GM21515 (cell line): ENCODE measurements at regions not wholly inside any gene's neighbourhood (a gene's known extent, or its start where the extent isn't known, plus 50 kb on each side); places are given as distances from the start of the nearest gene placed in this dataset.

Experiments used
- ATAC-seq: cut with Tn5 transposase; IDR thresholded peaks from one replicate; pipeline ENCODE4 v1.9.1; 2021; ENCODE audit not compliant: unreplicated experiment

DNA sequence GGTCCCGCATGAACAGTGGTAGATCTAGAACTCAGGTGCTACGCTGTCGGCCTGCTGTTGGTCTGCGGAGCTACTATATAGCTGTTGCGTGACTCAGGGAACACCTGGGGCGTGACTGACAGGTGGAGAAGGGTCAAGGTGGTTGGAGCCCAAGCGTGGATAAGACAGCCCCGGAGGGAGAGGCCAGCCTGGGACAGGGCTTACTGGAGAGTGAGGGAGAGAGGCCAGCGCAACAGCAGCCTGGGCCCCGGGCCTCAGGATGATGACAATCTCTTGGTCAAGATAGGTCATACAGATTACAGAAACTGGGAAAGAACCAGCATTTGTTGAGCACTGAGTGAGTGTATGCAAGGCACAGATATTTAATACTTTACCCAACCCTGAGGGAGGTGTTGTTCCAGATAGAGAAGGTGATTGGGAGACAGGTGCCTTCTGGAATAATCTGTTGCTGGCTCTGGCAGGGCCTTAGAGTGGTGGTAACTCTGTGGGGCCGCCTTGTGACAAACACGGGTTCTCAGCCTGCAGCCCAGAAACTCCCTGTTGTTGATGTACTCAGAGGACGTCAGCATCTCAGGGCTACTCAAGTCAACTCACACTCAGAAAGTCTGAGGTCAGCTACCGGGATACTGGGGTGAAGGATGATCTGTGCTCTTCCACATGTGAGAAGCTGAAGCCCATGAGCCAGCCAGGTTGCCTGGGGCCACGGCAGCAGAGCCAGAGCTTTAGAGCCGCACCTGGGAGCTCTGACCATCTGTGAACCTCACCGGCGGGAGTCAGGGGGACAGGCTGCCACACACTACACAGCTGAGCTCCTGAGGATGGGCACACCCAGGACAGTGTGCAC lies 265.4 kb upstream of the HES1 start:
- ATAC-seq: no peak

DNA sequence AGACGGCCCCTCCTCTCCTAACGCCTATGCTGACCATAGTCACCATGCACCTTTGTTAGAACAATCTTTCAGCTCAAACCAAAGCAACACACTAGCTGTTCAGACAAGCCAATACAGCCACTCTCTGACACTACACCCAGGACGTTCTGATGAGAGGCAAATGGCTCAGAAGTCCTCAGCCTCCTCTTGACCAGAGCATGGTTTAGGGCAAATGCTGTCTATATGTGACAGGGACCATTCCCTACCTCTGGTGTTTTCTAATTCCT lies 264.8 kb upstream of the HES1 start:
- no peak for ATAC-seq

DNA sequence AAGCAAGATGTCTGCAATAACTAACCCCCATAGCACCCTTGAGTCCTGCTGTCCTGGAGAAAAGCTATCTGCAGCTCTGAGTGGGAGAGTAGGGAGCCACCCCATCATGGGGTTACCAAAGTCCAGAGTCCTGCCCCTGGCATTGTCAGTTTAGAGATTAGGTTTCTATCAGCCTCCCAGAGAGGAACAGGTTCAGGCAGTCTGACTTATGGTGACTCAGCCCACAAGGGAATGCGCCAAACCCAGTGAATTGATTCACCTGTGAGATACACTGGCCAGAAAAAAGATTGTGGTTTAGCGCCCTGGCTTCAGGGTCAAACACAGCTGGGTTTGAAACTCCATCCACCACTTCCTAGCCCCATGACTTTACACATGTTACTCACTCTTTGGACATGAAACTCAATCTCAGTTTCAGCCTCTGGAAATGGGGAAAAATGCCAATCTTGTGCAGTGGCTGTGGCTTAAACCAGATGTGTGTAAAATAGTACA lies 263.6 kb upstream of the HES1 start:
- ATAC-seq: no peak

DNA sequence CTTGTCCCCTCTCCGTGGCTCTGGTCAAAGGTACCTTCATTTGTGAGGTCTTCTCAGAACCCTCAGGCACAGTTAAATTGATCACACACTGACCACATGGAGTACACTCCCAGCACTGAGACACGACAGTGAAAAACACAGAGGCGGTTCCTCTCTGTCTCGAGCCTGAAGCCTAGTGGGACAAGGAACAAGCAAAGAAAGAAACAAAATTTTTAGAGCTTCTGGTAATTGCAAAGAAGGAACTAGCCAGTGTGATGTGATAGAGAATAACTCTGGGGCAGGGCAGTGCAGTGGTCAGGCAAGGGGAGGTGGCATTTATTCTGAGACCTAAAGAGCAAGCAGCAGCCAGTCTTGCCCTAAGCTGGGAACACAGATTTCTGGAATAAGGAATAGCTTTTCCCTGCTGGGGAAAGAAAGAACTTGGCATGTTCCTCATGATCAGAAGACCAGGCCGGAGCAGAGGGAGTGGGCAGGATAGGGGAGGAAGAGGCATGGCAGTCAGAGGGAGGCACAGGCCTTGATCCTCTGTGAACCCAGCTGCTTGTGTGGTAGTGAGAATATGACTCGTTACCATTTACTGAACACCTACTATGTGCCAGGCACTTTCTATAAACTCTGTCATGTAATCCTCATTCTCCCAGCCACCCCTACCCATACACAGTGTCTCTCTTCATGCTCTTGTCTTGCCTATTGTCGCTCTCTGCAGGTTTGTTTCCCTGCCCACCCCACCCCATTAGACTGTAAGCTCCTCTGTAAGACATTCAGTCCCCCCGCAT lies 262.3 kb upstream of the HES1 start:
- ATAC-seq: no peak

DNA sequence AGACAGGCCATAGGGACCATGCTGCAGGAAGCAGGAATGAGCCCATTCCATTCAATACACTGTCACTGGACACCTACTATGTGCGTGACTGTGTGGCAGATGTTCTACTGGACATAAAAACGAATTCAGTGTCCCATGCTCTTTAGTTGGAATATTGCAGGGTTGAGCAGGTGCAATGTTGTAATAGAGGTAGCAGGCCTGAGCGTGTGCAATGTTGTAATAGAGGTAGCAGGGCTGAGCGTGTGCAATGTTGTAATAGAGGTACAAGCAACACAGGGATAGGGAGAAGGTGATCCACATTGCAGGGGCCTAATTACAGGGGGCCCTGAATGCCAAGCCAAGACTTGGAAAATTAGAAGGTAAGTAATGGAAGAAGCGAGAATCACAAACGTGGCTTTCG lies 261.4 kb upstream of the HES1 start:
- no peak for ATAC-seq

DNA sequence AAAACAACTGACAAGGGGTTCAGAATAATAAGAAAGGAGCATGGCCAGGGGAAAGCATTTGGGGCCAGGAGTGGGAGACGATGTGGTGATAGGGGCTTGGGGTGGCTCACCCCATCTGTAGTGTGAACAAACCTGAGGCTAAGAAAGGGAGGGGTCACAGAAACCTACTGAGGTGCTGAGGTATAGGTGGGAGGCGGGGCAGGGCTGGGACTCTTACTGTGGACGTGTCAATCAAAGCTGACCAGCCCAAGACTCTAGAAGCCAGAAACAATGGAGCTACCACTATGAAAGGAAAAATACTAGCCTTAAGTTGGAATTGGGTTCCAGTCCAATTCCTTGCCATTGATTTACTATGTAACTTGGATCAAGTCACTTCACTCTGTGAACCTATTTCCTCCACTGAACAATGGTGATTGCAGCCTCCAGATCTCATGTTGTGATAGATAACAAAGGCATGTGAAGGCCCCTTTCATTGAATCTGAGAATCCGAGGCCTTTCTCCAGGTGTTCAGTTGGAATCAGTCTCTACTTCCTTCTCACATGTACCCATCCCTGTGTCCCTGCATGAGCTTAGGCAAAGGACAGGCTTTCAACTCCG lies 260.9 kb upstream of the HES1 start:
- no peak for ATAC-seq

DNA sequence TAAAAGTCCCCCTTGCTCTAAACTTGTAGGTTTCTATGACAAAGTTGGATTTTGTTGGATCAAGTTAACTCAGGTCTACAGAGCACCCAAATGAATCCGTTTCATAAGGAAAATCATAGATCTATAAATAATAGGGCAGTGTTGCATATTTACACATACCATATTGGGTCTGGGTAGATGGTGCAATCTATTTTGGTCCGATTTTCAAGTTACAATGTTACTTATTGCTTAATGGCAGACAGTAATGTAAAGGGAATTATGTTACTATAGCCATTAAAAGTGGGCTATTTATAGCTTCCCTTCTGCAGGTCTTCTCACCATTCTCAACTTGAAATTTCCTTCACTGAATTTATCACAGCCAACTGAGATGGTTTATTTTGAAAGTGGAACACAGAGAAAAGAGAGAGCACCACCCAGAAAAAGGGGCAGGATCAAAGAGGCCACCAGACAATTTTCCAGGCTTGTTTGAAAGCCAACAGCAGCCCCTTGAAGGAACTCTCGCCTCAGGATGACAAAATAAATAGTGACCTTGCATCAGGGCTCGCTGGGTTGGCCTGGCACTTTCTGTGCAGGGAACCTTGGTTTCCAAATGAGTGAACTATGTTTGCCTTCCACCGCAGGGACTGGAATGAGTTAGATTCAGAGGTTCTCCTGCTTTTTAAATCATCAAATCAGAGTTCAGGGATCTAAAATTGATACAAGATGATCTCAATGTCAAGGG lies 260.2 kb upstream of the HES1 start:
- ATAC-seq: no peak

DNA sequence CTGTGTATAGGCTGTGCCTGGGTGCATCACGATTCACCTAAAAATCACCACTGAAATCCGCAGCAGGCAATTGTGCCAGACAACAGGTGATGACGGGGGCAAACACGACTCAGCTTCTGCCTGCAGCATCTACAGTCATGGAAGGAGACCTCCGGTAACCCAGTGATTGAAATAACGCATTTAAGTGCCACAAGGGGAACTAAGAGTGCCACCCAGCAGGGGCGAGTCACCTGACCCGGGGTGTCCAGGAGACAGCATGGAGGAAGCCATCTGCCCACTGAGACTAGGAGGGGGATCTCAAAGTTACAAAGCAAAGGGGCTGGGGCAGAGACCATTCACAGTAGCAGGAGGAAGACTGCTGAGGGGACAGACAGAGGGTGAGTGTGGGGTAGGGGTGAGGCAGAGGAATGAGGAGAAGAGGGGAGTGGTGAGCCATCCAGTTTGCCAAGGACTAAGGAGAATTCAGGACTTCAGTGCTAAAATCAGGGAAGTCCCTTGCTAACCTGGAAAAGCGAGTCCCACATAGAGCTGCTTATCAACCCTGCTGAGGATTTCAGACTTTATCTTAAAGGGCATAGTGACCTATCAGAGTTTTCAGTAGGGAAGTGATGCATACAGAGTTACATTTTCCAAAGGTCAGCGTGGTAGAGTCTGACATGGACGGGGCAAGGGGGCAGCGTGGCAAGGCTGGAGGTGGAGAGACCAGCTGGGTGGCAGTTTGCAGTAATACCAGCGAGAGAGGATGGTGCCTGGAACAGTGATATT lies 256.7 kb upstream of the HES1 start:
- no peak for ATAC-seq

DNA sequence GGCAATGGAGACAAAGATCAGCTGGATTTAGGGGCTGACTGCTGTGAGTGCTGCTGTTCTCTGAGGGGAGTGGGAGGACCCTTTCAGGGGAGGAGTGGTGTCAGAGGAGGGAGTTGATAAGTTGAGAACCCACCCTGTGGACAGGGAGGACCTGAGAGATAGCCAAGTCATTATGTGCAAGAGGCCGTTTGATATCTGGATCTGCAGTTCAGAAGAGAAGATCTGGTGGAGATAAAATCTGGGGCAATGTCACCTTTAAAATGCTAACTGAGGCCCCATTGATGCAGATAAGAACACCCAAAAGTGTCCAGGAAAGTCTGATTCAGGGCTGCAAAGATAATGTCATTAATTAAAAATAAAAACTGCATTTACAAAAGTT lies 256.1 kb upstream of the HES1 start:
- no peak for ATAC-seq

DNA sequence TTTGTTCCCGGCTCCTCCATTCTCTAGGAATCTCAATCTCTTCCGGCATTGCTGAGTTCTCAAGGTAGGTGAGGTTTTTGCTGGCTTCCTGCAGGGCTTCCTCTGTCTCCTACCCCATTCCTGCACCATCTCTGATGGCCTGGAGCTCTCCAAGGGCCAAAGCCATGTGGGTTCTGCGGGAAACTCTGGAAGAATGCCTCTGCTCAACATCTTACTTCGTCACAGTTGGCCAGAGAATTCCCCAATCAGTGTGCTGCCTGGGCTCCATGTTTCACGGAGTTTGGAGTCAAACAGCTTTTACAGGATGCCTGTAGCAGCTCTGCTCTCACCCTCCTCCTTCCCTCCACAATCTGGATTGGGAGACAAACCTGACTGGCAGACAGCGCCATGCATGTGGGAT lies 253.9 kb upstream of the HES1 start:
- no peak for ATAC-seq

DNA sequence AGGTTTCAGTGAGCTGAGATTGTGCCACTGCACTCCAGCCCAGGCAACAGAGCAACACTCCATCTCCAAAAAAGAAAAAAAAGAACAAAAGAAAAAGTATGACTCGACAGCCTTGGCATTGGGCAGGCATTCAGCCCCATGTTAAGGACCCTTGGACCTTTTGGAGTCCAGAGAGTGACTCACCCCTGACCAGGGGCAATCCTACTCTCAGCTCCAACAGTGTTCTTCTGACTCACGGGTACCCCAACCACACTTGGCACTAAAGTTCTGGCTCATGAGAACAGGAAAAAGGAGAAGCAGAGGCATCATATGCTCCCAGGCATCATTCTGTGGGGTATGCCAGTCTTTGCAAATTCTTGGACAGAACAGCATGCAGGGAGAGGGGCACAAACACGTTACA lies 252.4 kb upstream of the HES1 start:
- no peak for ATAC-seq

DNA sequence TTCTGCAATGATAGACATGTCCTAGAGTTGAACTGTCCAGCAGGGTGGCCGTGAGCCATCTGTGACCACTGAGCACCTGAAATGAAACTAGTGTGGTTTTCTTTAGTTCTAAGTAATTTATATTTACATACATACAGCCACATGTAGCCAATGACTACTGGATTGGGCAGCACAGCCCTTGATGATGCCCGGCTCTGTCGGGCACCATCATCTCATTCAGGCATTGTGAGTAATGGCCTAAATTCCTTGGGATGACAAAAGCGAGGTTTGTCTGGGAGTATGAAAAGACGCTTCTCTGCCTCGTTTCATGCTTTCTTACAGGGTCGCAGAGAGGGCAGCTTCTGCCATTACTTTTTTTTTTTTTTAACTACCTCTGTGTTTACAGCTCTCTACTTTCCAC lies 251.9 kb upstream of the HES1 start:
- ATAC-seq: no peak

DNA sequence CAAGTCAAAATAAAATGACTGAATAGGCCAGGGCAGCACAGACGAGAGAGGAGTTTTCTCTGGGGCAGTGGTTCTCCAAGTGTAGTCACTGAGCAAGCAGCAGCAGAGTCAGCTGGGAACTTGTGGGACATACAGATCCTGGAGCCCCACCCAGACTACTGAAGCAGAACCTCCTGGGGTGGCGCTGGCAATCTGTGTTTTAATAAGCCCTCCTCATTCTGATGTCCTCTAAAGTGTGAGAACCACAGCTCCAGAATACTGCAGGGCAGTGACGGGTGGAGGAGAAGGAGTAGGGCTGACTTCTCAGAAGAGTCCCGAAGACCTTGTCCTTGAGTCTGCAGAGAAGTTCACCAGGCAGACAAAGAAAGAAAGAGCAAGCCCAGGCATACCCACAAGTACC lies 251.3 kb upstream of the HES1 start:
- no peak for ATAC-seq

DNA sequence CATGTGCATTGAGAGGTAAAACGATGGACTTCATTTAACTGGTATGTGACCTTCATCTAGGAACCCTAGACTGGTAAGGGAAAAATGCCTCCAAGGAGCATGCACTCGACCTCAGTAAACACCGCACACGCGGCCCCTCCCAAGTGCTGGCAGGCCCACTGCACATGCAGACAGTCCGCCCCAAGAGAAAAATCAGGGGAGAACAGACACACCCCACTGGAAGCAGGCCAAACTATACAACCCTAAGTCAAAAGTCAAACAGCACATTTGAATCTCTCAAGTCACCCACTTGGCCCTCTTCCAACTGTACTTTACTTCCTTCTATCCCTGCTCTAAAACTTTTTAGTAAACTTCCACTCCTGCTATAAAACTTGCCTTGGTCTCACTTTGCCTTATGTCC lies 250.1 kb upstream of the HES1 start:
- no peak for ATAC-seq

DNA sequence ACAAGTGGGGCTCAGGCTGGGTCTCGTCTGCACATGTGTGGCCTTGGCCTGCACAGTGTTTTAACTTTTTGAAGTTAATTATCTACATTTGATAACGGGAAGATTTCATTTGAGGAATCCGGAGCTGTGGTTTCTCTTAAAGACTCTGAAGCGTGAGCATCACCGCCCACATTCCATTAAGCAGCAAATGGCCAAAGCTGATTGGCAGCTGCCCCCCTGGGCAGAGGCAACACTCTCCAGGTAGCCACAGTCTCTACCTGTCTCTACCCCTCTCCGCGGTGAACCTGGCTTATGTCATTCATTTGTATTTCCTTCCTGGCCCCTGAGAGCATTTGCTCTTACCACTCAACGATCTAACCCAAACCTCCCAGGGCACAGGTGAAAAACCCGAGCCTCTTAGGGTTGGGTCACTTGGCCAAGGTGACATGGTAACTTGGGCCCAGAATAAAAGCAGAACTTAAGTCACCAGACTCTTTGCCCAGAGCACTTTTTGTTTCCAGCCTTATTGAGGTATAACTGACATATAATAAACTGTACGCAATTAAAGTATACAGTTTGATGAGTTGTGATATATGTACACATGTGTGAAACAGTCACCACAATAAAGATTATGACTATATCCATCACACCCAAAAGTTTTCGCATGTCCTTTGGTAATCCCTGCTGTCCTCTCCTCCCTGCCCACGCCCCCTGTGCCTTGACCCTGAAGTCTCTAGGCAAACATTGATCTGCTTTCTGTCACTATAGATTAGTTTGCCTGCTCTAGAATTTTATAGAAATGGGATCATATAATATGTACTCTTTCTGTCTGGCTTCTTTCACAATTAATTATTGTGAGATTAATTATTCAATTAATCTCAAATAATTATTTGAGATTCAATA lies 245.7 kb upstream of the HES1 start:
- ATAC-seq: no peak

DNA sequence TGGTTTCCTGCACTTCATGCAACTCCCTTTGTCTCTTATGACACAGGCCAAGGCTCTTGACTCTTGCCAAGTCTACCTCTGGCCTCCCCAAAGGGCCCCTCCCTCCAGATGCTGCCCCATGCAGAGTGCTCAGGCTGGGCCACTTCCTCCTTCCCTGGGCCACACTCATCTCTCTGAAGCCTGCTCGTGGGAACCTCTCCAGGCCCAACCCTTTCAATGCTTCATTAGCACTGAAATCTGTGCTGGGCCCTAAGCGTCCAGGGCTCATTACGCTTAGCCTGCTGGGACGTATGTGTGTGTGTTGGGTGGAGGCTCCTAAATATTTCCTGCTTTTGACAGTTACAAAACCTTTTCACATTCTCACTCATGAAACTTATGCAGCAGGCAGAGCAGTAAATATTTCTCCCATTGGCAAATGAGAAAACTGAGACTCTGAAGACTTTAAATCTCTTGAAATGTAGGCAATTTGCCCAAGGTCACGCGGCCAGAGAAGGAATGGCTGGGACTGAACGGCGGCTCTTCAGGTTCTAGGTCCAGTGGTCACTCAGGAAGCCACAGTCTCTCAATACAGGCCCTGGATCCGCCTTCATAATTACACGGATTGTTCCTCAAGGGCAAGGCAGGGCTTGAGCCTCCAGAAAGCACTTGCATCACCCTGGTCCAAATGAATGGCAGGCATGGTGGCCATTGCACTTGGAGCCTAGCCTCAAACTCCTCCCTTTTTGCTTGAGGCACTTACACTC lies 241.7 kb upstream of the HES1 start:
- no peak for ATAC-seq

DNA sequence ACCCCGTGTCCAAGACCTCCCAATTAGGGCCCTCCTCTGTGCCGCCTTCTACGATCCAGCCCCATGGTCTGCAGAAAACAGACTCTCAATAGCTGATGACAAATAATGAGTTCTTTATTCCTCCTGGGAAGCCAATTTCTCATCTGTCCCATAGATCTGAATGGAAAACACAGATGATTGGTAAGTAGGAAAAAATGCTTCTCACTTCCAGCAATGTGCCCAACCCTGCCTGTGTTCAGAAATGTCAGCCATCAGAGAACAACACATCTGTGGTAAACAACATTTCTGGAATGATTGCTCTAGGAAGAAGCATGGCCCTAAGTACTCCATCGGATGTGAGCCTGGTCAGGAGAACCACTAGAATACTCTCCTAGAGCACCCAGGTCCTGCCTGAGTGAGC lies 240.5 kb upstream of the HES1 start:
- no peak for ATAC-seq

DNA sequence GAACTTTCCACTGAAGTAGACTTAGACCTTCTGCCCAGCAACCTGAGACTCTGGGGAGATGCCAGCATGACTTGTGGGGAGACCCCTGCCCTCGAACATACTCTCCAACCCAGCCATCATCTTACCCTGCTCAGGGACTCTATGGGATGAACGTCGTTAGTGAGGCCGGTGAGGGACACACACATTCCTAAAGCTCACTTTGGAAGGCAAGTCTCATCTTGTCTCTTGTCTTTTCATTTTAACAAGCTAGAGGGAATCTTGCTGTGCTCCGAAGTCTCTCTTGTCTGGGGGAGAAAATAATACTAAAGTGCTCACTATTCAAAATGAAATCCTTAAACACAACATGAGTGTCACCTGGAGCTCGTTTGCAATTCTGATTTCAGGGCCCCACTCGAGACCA lies 239.5 kb upstream of the HES1 start:
- ATAC-seq: no peak

DNA sequence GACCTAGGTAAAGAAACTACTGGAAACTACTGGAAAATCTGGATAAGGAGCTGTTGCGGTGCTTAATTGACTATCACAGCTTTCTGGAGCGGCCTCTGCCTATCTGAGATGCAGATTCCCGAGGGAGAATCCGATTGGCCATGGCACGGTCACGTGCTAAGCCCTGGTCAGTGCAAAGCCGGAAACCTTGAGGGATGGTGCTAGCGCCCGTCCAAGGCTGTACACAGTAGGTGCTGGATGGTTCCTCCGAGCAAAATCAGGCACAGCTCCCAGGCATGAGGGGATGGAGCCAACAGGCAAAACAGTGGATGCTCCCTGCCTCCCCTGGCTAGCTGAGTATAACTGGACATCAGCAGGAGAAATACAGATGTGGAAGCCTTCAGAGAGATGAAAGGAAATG lies 238.7 kb upstream of the HES1 start:
- no peak for ATAC-seq
